PFSK-1 (cell line): ENCODE measurements at regions not wholly inside any gene's neighbourhood (a gene's known extent, or its start where the extent isn't known, plus 50 kb on each side); places are given as distances from the start of the nearest gene placed in this dataset.

ENCODE experiments used
- POLR2AphosphoS5 ChIP-seq: IDR thresholded peaks from 2 replicates; pipeline ENCODE4 v1.6.1; 2012; ENCODE audit warnings: low read depth, mild to moderate bottlenecking, control low read depth, low read length, moderate library complexity
- SIN3A ChIP-seq: IDR thresholded peaks from 2 replicates; pipeline ENCODE4 v1.6.1; 2012; ENCODE audit warnings: mild to moderate bottlenecking, low read length, moderate library complexity, borderline replicate concordance; ENCODE audit not compliant: insufficient read depth
- TAF1 ChIP-seq: IDR thresholded peaks from 2 replicates; pipeline ENCODE4 v1.6.1; 2012; ENCODE audit warnings: low read length, control low read depth, borderline replicate concordance; ENCODE audit not compliant: insufficient read depth
- TF ChIP-seq, protein P1 (sequence below), 2 experiments: IDR thresholded peaks; 2 replicates each; pipeline versions ENCODE4 v1.6.1 to v1.8.0; 2011 to 2012; ENCODE audit warnings: low read depth in 2 of 2, low read length in 2 of 2, control low read depth in 1 of 2, inconsistent platforms in 1 of 2, mild to moderate bottlenecking in 1 of 2, moderate library complexity in 1 of 2; ENCODE audit not compliant: insufficient read depth in 1 of 2

DNA sequence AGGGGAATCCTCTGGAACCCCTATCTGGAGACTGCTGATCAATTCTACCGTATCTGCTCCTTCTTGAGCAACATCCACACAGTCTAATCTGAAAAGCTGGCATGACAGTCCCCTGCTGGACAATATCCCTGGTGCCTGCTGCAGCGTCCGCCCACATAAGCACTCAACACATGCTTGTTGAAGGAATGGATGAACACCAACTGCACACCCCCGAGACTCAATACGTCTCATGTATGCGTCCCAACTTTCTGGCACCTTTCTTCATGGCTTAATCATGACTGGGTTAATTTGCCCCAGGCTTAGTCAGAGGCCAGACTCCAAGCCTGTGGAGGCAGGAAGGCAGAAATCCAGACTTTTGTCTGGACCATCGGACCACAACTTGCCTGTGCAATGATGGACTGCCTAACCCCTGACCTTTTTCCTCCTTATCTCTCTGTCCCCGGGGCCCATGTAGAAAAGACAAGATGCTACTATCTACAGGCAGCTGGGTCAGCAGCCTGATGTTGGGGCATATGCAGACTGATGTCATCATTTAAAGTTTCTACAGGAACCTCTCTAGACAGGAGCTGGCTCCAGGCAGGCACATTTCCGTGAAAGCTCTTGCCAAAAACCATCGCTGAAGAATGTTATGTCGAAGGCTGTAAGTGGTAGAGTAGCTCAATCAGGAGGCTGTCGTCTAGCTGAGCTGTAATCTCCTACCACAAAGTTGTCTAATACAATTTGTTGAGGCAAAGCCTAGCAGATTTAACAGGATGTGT, 114.1 kb upstream of the TPM1 start:
- TF ChIP-seq POLR2AphosphoS5 (no peak), SIN3A (0 out of 2 replicates have a peak, but pooled peaks have one; percentile 41), TAF1 (no peak)
- TF ChIP-seq, protein P1, sequence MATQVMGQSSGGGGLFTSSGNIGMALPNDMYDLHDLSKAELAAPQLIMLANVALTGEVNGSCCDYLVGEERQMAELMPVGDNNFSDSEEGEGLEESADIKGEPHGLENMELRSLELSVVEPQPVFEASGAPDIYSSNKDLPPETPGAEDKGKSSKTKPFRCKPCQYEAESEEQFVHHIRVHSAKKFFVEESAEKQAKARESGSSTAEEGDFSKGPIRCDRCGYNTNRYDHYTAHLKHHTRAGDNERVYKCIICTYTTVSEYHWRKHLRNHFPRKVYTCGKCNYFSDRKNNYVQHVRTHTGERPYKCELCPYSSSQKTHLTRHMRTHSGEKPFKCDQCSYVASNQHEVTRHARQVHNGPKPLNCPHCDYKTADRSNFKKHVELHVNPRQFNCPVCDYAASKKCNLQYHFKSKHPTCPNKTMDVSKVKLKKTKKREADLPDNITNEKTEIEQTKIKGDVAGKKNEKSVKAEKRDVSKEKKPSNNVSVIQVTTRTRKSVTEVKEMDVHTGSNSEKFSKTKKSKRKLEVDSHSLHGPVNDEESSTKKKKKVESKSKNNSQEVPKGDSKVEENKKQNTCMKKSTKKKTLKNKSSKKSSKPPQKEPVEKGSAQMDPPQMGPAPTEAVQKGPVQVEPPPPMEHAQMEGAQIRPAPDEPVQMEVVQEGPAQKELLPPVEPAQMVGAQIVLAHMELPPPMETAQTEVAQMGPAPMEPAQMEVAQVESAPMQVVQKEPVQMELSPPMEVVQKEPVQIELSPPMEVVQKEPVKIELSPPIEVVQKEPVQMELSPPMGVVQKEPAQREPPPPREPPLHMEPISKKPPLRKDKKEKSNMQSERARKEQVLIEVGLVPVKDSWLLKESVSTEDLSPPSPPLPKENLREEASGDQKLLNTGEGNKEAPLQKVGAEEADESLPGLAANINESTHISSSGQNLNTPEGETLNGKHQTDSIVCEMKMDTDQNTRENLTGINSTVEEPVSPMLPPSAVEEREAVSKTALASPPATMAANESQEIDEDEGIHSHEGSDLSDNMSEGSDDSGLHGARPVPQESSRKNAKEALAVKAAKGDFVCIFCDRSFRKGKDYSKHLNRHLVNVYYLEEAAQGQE (IDR thresholded peaks at IDR 0.05; ENCODE audit: insufficient read depth in 1 of 2, low read depth in 2 of 2, low read length in 2 of 2): no peak
